ENCODE measurements at regions not wholly inside any gene's neighbourhood (a gene's known extent, or its start where the extent isn't known, plus 50 kb on each side); places are given as distances from the start of the nearest gene placed in this dataset.

- TF ChIP-seq MXI1 (IDR thresholded peaks at IDR 0.05; ENCODE audit: low read depth, low read length) (no peak), NFIC (IDR thresholded peaks at IDR 0.05; ENCODE audit: low read depth, low read length) (no peak), CTCF (IDR thresholded peaks at IDR 0.05 in 2 of 3, conservative IDR thresholded peaks at IDR 0.05 in 1 of 3; ENCODE audit: control insufficient read depth in 2 of 3, extremely low read depth in 1 of 3, insufficient read depth in 1 of 3, low read depth in 3 of 3, low read length in 3 of 3) (no peak), EZH2 (IDR thresholded peaks at IDR 0.05; ENCODE audit: borderline replicate concordance, control insufficient read depth, low read depth, low read length) (no peak)
- TF ChIP-seq, protein P1, sequence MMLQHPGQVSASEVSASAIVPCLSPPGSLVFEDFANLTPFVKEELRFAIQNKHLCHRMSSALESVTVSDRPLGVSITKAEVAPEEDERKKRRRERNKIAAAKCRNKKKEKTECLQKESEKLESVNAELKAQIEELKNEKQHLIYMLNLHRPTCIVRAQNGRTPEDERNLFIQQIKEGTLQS (IDR thresholded peaks at IDR 0.05; ENCODE audit: borderline replicate concordance, extremely low read depth, low read depth, low read length): no peak
These were observed 138.8 kb upstream of the JARID2 start for GRCh38 chr6:15106958-15107643.

All from GM12878 (cell line).